ENCODE measurements at regions not wholly inside any gene's neighbourhood (a gene's known extent, or its start where the extent isn't known, plus 50 kb on each side); places are given as distances from the start of the nearest gene placed in this dataset.

DNA sequence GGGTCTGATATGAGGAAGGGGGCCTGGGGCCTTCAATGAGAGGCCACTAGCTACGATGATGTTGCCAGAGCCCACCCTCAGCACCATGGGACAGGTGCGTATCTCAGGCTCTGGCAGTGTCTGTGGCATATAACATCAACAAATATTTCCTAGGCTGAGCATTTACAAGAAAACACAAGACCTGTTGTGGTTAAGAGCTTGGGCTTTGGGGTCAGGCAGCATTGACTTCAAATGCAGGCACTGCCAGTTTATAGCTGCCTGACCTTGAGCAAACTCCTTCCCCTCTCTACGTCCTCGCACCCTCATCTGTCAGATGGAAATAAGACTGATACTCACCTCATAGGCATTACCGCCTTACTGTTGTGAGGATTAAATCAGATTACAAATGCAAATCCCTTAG, 156.0 kb downstream of the KATNAL1 start:
- DNase-seq: no peak

DNA sequence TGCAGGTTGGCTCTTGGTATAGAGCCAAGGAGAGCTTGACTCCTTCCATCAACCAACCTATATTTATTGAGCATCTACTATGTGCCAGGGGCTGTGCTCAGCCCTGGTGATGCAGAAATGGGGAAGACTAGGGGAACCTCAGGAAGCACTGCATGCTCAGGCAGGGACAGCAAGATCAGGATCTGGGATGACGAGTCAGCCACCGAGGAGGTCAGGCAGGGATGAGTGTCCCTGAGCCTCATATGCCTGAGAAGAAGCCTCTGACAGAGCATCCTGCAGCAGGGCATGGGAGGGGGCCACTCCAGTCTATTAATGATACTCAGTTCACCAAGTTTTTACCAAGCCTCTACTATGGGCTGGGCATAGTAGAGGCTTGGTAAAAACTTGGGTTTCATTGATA, 158.1 kb downstream of the KATNAL1 start:
- no peak for DNase-seq

DNA sequence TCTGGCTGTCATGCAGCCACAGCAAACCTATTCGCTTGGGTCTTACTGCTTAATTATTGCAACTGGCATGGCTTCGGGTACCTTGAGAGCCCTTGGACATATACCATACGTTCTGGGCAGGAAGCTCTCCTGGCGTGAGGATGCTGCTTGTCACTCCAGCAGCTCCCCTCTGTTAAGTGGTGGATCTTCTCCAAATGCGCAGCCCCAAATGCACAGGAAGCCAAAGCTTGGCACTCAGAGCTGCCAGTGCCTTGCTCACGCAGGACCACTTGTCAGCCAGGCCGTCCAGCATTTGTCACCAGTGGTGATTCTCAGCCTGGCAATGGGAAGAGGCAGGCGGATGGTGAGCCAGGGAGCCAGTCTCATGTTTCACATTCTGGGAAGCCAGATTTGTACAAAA, 158.6 kb downstream of the KATNAL1 start:
- no peak for DNase-seq

DNA sequence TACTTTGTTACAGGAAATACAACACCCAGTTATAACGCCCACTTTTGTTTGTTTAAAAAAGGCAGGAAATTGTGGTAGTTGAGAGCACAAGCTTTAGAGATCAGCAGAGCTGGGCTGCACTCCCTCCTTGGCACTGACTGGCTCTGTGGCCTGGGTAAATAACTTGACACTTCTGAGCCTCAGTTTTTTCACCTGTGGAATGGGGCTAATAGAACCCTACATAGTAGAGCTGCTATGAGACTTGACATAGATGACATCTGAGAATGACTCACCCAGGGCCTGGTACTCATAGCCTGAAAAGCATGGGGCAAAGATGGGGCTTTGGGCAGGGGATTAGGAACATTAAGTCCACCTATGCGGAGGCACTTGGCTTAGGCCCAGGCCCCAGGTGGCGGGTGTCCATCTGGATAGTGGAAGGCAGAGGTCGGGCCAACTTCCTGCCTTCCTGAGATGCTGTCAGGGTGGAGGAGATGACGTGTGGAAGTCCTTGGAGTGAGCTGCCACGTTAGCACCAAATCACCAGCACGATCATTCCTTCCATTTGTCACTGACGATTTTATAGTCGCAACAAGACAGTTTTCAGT, 159.1 kb downstream of the KATNAL1 start:
- DNase-seq: peak; percentile 83

DNA sequence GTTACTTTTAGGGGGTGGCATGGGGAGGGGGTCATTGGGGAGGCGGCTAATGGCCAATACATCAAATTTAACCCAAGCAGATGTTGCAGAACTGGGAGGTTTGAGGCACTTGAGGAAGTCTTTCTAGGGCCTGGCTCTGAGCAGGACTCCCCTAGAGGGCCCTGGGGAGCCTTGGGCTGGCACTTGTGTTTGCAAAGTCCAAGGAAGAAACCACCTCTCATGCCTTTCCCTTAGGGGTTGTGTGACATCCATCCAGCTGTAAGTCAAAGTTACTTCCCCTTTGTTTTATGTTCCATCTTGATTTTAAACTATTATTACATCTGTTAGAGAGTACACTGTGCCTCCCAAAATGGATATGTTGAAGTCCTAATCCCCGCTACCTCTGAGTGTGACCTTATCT, 159.9 kb downstream of the KATNAL1 start:
- no peak for DNase-seq

GRCh38 chr13:30147015-30147414, 160.3 kb downstream of the KATNAL1 start:
- no peak for DNase-seq

DNA sequence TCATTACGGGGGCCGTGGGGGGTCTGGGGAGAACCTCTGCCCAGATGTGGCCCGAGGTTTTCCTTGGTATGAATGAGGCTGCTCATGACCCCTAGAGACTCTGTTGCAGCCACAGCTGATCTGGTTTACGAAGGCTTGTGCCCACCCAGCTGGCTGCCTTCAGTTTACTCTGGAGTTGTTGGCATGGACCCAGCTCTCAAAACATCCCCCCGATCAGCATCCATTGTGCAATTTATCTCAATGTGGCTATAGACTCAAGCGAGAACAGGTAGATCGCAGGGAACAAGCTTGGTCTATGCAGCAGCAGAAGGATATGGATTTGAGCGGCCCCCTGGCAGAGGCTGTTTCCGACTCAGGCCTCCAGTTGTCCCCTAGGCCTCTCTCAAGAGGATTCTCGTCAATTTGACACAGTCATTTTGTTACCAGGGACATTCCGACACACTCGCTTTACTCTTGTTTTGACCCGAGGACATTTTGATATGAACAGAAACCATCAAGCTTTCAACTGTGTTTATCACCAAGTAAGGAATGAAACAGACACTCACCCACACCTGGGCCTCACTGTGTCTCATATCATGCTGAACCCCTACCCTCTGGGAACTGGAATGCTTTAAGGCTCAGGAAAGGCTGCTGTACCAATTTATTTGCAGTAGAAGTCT, 161.5 kb downstream of the KATNAL1 start:
- no peak for DNase-seq

DNA sequence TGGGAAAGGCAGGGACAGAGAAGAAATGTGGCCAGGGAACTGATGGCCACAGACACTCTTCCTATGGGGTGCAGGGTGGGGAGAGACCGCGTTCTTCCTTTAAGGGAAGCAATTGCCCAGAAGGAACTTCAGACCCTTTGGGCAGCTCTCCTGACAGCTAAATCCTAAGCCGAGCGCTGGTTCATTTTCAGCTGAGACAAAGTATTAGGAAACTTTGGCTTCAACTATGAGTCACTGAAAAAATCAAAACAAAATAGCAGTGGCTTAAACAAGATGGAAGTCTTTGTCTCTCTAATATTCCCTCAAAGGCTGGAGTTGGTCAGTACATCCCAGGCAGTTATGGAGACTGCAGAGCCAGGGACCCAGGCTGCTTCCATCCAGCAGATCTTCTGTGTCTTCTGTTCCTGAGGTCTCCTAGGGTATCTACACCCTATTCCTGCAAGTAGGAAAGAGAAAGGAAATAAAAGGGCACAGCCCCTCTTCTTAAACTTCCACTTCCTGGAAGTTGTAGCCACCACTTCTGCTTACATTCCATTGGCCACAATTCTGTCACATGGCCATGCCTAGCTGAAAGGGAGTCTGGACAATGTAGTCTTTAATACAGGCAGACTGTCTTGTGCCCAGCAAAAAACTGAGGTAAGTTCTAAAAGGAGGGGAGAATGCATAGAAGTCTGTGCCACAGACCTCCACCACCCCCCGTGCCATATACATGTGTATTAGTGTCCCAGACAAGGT, 163.5 kb downstream of the KATNAL1 start:
- no peak for DNase-seq

GRCh38 chr13:30142486-30143211, 164.7 kb downstream of the KATNAL1 start:
- peak; percentile 32 for DNase-seq

GRCh38 chr13:30141775-30142485, 165.4 kb downstream of the KATNAL1 start:
- no peak for DNase-seq

GRCh38 chr13:30140973-30141372, 166.4 kb downstream of the KATNAL1 start:
- DNase-seq: no peak

- no peak for DNase-seq
Measured at GRCh38 chr13:30138511-30138910, 168.8 kb downstream of the KATNAL1 start.

- no peak for DNase-seq
Measured at GRCh38 chr13:30135868-30136267, 171.5 kb downstream of the KATNAL1 start.

- DNase-seq: no peak
Measured at GRCh38 chr13:30135351-30135750, 172.0 kb downstream of the KATNAL1 start.

DNA sequence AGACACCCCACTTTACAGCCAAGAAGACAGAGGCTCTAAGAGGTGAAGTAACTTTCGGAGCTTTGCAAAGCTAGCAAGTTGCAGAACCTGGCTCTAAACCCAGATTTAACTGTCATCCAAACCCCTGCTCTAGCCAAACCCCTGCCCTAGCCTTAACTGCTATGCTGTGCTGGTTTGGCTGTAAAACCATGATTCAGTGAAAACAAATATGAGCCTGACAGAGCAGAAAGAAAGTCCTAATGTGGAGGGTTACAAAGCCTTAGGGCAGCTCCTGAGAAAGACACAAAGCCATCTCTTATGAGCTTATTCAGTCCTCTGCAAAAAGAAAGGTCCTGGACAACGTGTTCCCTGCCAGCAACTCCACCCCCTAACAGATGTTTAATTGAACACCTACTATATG, 172.8 kb downstream of the KATNAL1 start:
- DNase-seq: no peak

GRCh38 chr13:30133996-30134395, 173.4 kb downstream of the KATNAL1 start:
- no peak for DNase-seq

DNA sequence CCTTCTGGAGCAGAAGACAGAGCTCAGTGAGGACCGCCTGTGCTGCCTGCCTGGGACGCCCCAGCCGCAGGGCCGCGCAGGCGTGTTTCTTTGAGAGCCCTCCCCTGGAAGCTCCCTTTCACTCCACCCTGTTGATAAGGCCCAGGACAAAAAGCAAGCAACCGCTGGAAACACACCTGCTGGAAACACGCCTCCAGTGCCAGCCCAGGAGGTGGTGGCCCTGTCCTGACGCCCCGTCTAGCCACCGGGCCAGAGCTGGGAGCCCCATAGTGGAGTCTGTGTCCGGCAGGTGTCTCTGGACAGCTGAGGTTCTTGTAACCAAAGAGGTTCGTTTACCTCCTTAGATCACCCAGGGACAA, 173.8 kb downstream of the KATNAL1 start:
- no peak for DNase-seq

DNA sequence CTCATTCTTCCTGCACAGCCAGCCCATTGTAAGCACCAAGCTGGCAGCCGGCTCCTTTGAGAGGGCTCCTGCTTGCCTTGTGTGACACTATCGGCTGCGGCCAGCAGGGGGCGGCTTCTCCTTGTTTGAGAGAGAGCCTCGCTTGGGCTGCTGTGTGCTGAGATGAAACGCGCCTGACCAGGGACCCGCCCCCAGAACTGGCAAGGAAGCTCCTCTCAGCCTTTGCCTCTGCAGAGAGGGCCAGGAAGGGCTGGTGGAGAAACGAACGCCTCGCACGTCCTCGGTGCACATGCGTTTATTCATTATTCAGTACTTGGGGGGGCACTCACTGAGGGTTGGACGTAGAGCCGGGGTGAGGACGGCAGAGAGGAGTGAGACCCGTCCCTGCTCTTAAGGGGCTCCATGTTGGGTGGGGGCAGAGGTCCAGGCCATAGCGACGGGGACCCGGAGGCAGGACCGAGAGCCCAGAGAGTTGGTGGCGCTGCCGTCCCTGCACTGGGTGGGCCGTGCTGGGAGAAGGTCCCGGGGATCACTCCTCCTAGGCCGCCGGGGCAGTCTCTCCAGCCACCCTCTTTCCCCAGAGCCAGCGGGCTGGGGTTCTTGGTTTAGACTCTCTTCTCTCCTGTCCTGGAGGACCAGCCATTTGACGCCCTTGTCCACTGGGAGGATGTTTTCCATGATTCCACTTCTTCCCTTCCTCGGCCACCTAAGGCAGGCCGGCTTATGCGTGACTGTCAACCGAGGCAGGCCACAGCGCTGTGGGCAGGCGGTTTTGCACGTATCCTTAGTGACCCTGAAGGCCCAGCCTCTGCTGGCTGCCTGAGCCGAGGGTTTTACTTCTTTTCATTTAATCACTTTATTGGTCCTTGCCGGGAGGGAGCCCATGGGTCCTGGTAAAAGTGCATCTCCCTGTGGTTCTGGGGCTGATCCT, 174.5 kb downstream of the KATNAL1 start:
- peak; percentile 95 for DNase-seq

GRCh38 chr13:30129411-30129810, 177.9 kb downstream of the KATNAL1 start:
- DNase-seq: no peak

GRCh38 chr13:30128591-30128990, 178.8 kb downstream of the KATNAL1 start:
- DNase-seq: no peak

DNA sequence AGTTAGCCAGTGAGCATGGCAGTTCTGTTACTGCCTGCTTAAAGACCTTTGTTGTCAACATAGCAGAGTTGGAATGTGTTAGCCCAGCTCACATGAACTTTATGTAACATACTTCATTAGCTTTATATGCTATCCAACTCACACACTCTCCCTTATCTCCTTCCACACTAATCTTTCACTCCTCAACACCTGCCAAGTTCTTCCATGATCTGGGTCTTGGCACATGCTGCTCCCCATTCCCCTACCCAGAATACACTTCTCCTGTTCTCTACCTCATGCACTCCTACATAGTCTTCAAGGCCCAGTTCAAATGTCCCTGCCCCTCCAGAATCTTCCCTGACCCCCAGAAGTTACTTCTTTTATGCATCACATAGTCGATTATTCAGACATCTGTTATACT, 179.3 kb downstream of the KATNAL1 start:
- no peak for DNase-seq

- no peak for DNase-seq
Measured at GRCh38 chr13:30126903-30127428, 180.4 kb downstream of the KATNAL1 start.
